ENCODE measurements at regions not wholly inside any gene's neighbourhood (a gene's known extent, or its start where the extent isn't known, plus 50 kb on each side); places are given as distances from the start of the nearest gene placed in this dataset.

DNA sequence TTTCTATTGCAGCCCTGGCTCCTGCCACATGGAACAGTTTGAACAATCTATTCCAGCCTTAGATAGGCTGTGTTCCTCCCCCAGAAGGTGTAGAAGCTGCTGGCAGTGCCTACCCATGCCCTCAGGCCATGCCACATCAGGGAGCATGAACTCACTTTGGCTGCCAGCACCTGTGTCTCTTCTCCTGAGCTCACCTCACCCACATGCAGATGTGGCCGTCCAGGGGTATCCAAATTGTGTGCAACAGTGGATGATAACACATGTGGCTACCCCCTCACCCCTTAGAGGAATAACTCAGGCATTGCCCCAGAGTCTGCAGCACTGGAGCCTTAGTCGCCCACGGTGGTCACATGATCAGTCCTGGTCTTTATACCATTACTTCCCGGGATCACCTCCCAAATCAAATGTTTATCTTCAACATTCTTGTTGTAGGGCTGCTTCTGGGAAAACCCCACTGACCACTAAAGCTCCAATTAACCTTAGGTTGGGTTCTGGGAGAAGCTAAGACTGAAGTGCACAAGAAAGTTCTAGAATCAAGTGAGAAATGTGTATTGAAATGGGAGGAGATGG is 110.4 kb downstream of the BANF2 start:
- DNase-seq = no peak

- no peak for DNase-seq
Measured at GRCh38 chr20:17809362-17810061, 109.7 kb downstream of the BANF2 start.

GRCh38 chr20:17808782-17809181 is 109.0 kb downstream of the BANF2 start:
- DNase-seq = no peak

- no peak for DNase-seq
Measured at GRCh38 chr20:17808357-17808756, 108.6 kb downstream of the BANF2 start.

DNA sequence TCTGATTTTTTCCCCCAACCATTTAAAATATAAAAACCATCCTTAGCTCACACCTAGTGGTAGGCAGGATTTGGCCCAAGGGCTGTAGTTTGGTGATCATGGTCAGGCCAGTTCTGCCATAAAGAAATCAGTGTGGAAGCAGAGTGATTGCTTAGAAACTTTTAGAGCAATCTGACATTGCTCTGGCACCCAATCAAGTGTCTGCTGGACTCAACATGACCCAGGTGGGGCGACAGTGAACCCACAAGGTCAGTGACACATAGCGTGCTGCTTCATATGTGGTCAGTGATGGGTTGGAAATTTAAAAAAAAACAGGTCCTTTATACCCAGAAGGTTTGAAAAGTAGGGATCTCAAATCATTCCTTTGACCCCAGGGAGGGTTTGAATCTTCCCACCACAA is 107.9 kb downstream of the BANF2 start:
- no peak for DNase-seq

DNA sequence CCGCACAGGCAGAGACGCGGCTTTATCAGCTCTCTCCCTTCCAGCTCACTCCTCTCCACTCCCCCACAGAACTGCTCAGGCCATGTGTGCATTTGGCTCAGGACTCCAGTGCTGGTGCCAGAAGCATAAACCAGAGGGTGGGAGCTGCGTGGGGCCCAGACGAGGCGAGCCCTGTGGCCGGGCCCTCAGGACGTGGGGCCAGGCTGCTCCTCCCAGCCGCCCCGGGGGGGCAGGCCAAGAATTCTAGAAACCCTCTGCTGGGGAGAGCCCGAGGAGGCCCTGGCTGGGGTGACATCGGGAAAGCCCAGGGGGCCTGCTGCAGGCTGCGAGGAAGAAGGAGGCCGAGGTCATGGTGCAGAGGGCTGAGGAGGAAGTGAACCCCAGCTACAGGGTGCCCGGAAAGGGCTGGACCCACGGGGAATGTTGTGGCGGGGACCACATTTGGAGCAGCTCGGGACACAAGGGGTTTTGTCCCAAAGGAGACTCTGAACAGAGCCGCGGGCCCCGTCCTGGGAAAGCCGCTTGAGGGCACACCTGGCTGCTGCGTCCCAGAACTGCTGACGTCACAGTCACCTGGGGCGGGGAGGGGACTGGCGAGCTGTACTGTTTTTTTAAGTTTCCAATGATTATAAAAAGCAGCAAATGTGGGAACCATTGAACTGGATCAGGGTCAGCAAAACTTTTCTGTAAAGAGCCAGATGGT is 107.1 kb downstream of the BANF2 start:
- peak; percentile 58 for DNase-seq

- DNase-seq = no peak
Measured at GRCh38 chr20:17806107-17806506, 106.3 kb downstream of the BANF2 start.

GRCh38 chr20:17803765-17804164 is 104.0 kb downstream of the BANF2 start:
- DNase-seq = no peak

- DNase-seq = no peak
Measured at GRCh38 chr20:17799575-17800227, 99.9 kb downstream of the BANF2 start.

DNA sequence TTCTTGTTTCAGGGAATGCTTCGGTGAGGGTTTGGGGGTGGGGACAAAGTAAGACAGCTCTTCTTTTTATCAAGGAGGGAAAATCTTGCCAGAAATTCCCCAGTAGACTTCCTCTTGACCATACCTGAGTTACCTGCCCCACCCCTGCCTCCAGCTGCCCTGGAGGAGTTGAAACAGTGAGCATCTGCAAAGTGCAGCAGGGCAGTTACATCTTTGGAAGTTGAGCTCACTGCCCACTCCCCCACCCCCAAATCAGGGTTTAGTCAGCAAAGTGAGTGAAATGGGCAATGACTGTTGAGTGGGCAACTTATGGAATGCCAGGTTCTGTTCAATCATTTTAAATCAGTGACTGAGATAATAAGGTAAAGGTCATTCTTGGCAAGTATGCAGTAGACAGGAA is 98.8 kb downstream of the BANF2 start:
- DNase-seq = no peak

DNA sequence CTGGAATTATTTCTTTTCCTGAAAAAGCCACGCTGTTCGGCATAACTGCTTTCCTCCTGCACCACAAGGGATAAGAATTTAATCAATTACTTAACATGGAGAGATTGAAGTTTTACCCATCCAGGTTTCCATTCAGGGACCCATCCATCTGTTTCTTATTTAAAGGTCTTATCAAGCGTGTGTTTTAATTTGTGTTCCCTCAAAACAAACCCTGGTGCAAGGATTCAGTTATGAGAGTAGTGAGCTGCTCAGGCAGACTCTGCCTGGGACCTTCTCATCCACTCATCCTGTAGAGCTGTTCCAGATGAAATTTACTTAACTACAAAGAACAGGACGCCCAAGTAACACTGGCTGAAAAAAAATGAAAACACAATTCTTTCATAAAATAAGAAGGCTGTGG is 97.8 kb downstream of the BANF2 start:
- no peak for DNase-seq

DNA sequence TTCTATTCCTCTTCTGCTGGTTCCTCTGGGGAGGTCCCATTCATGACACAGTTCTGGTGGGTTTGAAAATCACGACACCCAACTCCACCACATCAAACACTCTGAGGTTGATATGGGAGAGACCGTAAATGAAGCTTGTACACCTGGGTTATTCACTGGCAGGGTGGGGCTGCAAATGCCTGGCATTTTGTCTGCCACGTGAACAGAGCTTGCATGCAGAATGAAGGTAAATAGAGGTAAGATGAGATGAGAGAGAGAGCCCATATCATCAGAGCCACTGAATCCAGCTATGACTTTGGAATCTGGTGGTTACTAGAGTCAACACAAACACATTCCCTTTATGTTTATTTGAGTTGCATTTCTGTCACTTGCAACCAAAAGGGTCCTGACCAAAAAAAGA is 97.4 kb downstream of the BANF2 start:
- DNase-seq = no peak

DNA sequence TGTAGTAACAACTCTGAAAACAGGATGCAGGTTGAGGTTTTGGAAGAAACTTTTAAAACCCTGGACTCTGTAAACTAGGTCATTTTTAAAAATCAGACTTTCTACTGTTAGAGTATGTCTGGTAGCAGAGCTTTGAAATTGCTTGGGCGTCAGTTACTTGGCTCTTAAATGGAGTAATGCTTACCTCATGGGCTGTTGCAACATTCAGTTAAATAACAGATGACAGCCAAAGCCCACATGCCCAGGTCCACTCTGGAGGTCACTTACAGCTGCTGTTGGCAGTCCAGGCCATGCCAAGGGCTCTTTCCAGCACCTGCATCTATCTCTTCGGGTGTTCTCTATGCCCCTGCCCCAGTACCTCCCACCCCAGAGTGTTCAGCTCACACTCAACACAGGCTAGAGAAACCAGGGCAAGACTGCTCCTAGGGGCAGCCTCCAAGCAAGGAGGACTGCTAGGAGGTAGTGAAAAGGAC is 96.4 kb downstream of the BANF2 start:
- DNase-seq = no peak

- no peak for DNase-seq
Measured at GRCh38 chr20:17795501-17796071, 95.8 kb downstream of the BANF2 start.

GRCh38 chr20:17795003-17795402 is 95.2 kb downstream of the BANF2 start:
- DNase-seq = no peak

- DNase-seq = no peak
Measured at GRCh38 chr20:17794400-17794799, 94.6 kb downstream of the BANF2 start.

DNA sequence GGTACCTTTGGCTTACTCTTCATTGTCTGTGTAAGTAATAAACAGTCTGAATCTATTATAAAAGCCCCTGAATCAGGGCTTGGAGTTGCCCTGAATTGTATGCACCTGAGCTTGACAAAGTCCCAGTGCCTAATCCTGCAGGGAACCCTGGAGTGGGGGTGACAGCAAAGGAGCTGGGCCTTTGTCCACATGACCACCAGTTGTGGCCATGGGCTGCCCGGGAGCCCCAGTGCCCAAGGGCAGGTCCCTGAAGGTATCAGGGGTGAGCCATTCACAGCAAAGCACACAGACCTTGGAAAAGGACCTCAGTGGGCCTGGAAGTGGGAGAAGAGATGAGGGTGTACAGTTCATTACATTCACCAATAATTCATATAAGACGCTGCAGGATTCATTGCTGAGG is 94.2 kb downstream of the BANF2 start:
- no peak for DNase-seq

DNA sequence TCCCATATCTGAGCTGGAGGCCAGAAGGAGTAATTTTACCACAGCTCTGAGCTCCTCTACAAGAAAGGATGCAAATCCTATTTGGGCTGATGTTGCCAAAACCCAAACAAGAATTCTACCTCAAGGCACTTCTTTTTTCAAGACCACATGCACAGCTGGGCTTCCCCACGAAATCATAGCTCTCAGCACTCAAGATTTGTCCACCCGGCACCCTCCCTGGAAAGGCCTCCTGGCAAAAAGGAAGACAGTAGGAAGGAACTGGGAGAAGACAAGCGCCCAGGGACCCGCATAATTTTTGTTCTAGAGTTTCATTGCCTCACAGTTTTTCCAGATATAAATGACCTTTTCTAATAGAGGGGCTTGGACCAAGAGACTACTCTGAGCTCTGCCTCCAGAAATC is 90.5 kb downstream of the BANF2 start:
- DNase-seq = no peak

GRCh38 chr20:17787816-17788215 is 88.0 kb downstream of the BANF2 start:
- no peak for DNase-seq

GRCh38 chr20:17786221-17786718 is 86.5 kb downstream of the BANF2 start:
- no peak for DNase-seq
